ENCODE measurements at regions not wholly inside any gene's neighbourhood (a gene's known extent, or its start where the extent isn't known, plus 50 kb on each side); places are given as distances from the start of the nearest gene placed in this dataset.

GRCh38 chr13:37226971-37227370, 121.5 kb upstream of the CSNK1A1L start:
- no peak for DNase-seq

- no peak for DNase-seq
These were observed 120.1 kb upstream of the CSNK1A1L start for GRCh38 chr13:37225414-37226070.

GRCh38 chr13:37216331-37216730, 110.9 kb upstream of the CSNK1A1L start:
- no peak for DNase-seq

GRCh38 chr13:37212826-37213225, 107.4 kb upstream of the CSNK1A1L start:
- DNase-seq: no peak

- DNase-seq: no peak
These were observed 106.0 kb upstream of the CSNK1A1L start for GRCh38 chr13:37211487-37211886.

GRCh38 chr13:37209621-37210580, 104.4 kb upstream of the CSNK1A1L start:
- DNase-seq: no peak

GRCh38 chr13:37207691-37208451, 102.4 kb upstream of the CSNK1A1L start:
- no peak for DNase-seq

- DNase-seq: no peak
These were observed 96.8 kb upstream of the CSNK1A1L start for GRCh38 chr13:37202264-37202663.

- no peak for DNase-seq
These were observed 95.6 kb upstream of the CSNK1A1L start for GRCh38 chr13:37201081-37201480.

- DNase-seq: no peak
These were observed 93.2 kb upstream of the CSNK1A1L start for GRCh38 chr13:37198629-37199028.

GRCh38 chr13:37195621-37196020, 90.2 kb upstream of the CSNK1A1L start:
- no peak for DNase-seq

GRCh38 chr13:37194428-37194861, 89.0 kb upstream of the CSNK1A1L start:
- DNase-seq: no peak

GRCh38 chr13:37192956-37193355, 87.5 kb upstream of the CSNK1A1L start:
- DNase-seq: no peak

GRCh38 chr13:37187621-37188020, 82.2 kb upstream of the CSNK1A1L start:
- DNase-seq: no peak

GRCh38 chr13:37187105-37187504, 81.6 kb upstream of the CSNK1A1L start:
- no peak for DNase-seq

- DNase-seq: no peak
These were observed 76.2 kb upstream of the CSNK1A1L start for GRCh38 chr13:37181620-37182019.

GRCh38 chr13:37179645-37180044, 74.2 kb upstream of the CSNK1A1L start:
- DNase-seq: no peak

- no peak for DNase-seq
These were observed 71.7 kb upstream of the CSNK1A1L start for GRCh38 chr13:37177125-37177524.

GRCh38 chr13:37175996-37176395, 70.5 kb upstream of the CSNK1A1L start:
- no peak for DNase-seq

- DNase-seq: no peak
These were observed 67.8 kb upstream of the CSNK1A1L start for GRCh38 chr13:37173214-37173613.

- DNase-seq: peak in 35 of 56 donors; percentile 0 to 49 (median 9)
These were observed 66.8 kb upstream of the CSNK1A1L start for GRCh38 chr13:37172226-37172625.

GRCh38 chr13:37168926-37169325, 63.5 kb upstream of the CSNK1A1L start:
- DNase-seq: no peak

Data from nucleus accumbens (tissue), 56 donors.